GM23338 (cell line): ENCODE measurements at regions not wholly inside any gene's neighbourhood (a gene's known extent, or its start where the extent isn't known, plus 50 kb on each side); places are given as distances from the start of the nearest gene placed in this dataset.

Source experiments
- ATAC-seq: fragments of 200-7000 bp; cut with Tn5 transposase; 3 replicates; pipeline ENCODE4 v1.9.1; 2020
- DNase-seq: peaks from one replicate; pipeline ENCODE4 v3.0.0-alpha.2; 2015; ENCODE audit warnings: low spot score
- H2AFZ ChIP-seq: fragments of 200-600 bp; sonication (generic); 2 replicates; pipeline ENCODE4 v1.8.0; 2016; ENCODE audit warnings: antibody characterized with exemption, mild to moderate bottlenecking, moderate library complexity
- H3F3A ChIP-seq: fragments of 200-600 bp; sonication (generic); replicated peaks from 2 replicates; pipeline ENCODE4 v1.8.0; 2017; ENCODE audit warnings: antibody characterized with exemption, mixed run types, low read depth
- H3K27ac ChIP-seq: fragments of 200-600 bp; sonication (generic); 2 replicates; pipeline ENCODE4 v1.6.1; 2016; ENCODE audit warnings: low read depth
- H3K27me3 ChIP-seq: fragments of 200-600 bp; sonication (generic); 2 replicates; pipeline ENCODE4 v1.8.0; 2016; ENCODE audit warnings: mild to moderate bottlenecking, mixed run types, moderate library complexity; ENCODE audit not compliant: insufficient read depth
- H3K36me3 ChIP-seq: fragments of 200-600 bp; sonication (generic); 2 replicates; pipeline ENCODE4 v1.8.0; 2016; ENCODE audit warnings: mild to moderate bottlenecking; ENCODE audit not compliant: insufficient read depth
- H3K4me1 ChIP-seq: fragments of 200-600 bp; sonication (generic); 2 replicates; pipeline ENCODE4 v1.8.0; 2016; ENCODE audit warnings: mild to moderate bottlenecking, moderate library complexity; ENCODE audit not compliant: insufficient read depth
- H3K4me2 ChIP-seq: fragments of 200-600 bp; sonication (generic); 2 replicates; pipeline ENCODE4 v1.7.1; 2017; ENCODE audit warnings: mixed run types
- H3K4me3 ChIP-seq: fragments of 200-600 bp; sonication (generic); 2 replicates; pipeline ENCODE4 v1.6.1; 2016; ENCODE audit warnings: mixed run types
- H3K79me2 ChIP-seq: fragments of 200-600 bp; sonication (generic); replicated peaks from 2 replicates; pipeline ENCODE4 v1.8.0; 2017; ENCODE audit warnings: mild to moderate bottlenecking; ENCODE audit not compliant: insufficient read depth
- H3K9me2 ChIP-seq: fragments of 200-600 bp; sonication (generic); 2 replicates; pipeline ENCODE4 v1.8.0; 2017; ENCODE audit not compliant: insufficient read depth
- H4K20me1 ChIP-seq: fragments of 200-600 bp; sonication (generic); replicated peaks from 2 replicates; pipeline ENCODE4 v1.8.0; 2017; ENCODE audit warnings: mild to moderate bottlenecking; ENCODE audit not compliant: insufficient read depth
- H3K27ac Mint-ChIP-seq: 2 replicates; pipeline ENCODE4 v1.8.0; 2020; ENCODE audit warnings: inconsistent platforms, mild to moderate bottlenecking, moderate library complexity, mixed read lengths
- H3K27me3 Mint-ChIP-seq: 3 replicates; pipeline ENCODE4 v1.8.0; 2022; ENCODE audit warnings: low read depth, mild to moderate bottlenecking, moderate library complexity, mixed read lengths, inconsistent platforms; ENCODE audit not compliant: insufficient read depth, poor library complexity
- H3K36me3 Mint-ChIP-seq: 3 replicates; pipeline ENCODE4 v1.8.0; 2021; ENCODE audit warnings: low read depth, mild to moderate bottlenecking, inconsistent platforms, moderate library complexity, mixed read lengths
- H3K4me1 Mint-ChIP-seq: 3 replicates; pipeline ENCODE4 v1.8.0; 2020; ENCODE audit warnings: mild to moderate bottlenecking, inconsistent platforms, mixed read lengths
- H3K4me3 Mint-ChIP-seq: 3 replicates; pipeline ENCODE4 v1.8.0; 2021; ENCODE audit warnings: moderate library complexity, mild to moderate bottlenecking, inconsistent platforms, mixed read lengths
- H3K9me3 Mint-ChIP-seq: 3 replicates; pipeline ENCODE4 v1.8.0; 2020; ENCODE audit warnings: moderate library complexity, mild to moderate bottlenecking, inconsistent platforms, mixed read lengths
- CREB1 ChIP-seq: fragments of 250-450 bp; sonication (Bioruptor Pico); IDR thresholded peaks from 2 replicates; pipeline ENCODE4 v1.5.0; 2020; ENCODE audit warnings: low read depth, mild to moderate bottlenecking, moderate library complexity
- CTCF ChIP-seq, 2 experiments: fragments of 200-600 bp in 1 of 2; sonication (generic) in 1 of 2; conservative IDR thresholded peaks; 2 replicates each; pipeline versions ENCODE4 v1.5.1 to v1.6.1; 2016 to 2017; ENCODE audit warnings: antibody characterized with exemption in 2 of 2, low read depth in 2 of 2, mild to moderate bottlenecking in 2 of 2, moderate library complexity in 1 of 2
- ETS1 ChIP-seq: IDR thresholded peaks from 2 replicates; pipeline ENCODE4 v1.6.1; 2016; ENCODE audit warnings: antibody characterized with exemption
- EZH2 ChIP-seq: fragments of 200-600 bp; sonication (generic); IDR thresholded peaks from one replicate; pipeline ENCODE4 v1.8.0; 2017; ENCODE audit warnings: antibody characterized with exemption, mild to moderate bottlenecking, low read depth; ENCODE audit not compliant: unreplicated experiment
- EZH2phosphoT487 ChIP-seq: fragments of 200-600 bp; sonication (generic); IDR thresholded peaks from one replicate; pipeline ENCODE4 v1.8.1; 2018; ENCODE audit warnings: antibody characterized with exemption; ENCODE audit not compliant: unreplicated experiment
- JUNB ChIP-seq: IDR thresholded peaks from one replicate; pipeline ENCODE4 v1.6.1; 2016; ENCODE audit warnings: antibody characterized with exemption; ENCODE audit not compliant: unreplicated experiment
- NANOG ChIP-seq: IDR thresholded peaks from 2 replicates; pipeline ENCODE4 v1.6.1; 2016; ENCODE audit warnings: antibody characterized with exemption, borderline replicate concordance
- POLR2AphosphoS5 ChIP-seq: IDR thresholded peaks from 2 replicates; pipeline ENCODE4 v1.6.1; 2016; ENCODE audit warnings: antibody characterized with exemption, low read depth
- REST ChIP-seq: IDR thresholded peaks from one replicate; pipeline ENCODE4 v1.6.1; 2018; ENCODE audit warnings: antibody characterized with exemption; ENCODE audit not compliant: unreplicated experiment
- STAT1 ChIP-seq: IDR thresholded peaks from one replicate; pipeline ENCODE4 v1.6.1; 2016; ENCODE audit warnings: antibody characterized with exemption; ENCODE audit not compliant: unreplicated experiment
- ZNF114 ChIP-seq: fragments of 250-450 bp; sonication (Bioruptor Pico); IDR thresholded peaks from 2 replicates; pipeline ENCODE4 v1.5.0; 2020; ENCODE audit warnings: mild to moderate bottlenecking, moderate library complexity
- ZNF331 ChIP-seq: fragments of 250-450 bp; sonication (Bioruptor Pico); IDR thresholded peaks from 2 replicates; pipeline ENCODE4 v1.5.0; 2020; ENCODE audit warnings: low read depth, mild to moderate bottlenecking, moderate library complexity
- ZNF462 ChIP-seq: fragments of 250-450 bp; sonication (Bioruptor Pico); IDR thresholded peaks from 2 replicates; pipeline ENCODE4 v1.5.0; 2020; ENCODE audit warnings: mild to moderate bottlenecking, moderate library complexity

- no peak for TF ChIP-seq ETS1
- TF ChIP-seq POLR2AphosphoS5, result no peak
- no peak for TF ChIP-seq EZH2
- TF ChIP-seq REST, result no peak
- TF ChIP-seq ZNF114 (CRISPR knock-in tag), result no peak
- no peak for TF ChIP-seq ZNF331 (CRISPR knock-in tag)
- no peak for TF ChIP-seq NANOG
- TF ChIP-seq EZH2phosphoT487, result no peak
- no peak for TF ChIP-seq CREB1 (CRISPR knock-in tag)
- TF ChIP-seq ZNF462 (CRISPR knock-in tag), result no peak
- no peak for TF ChIP-seq CTCF (conservative IDR thresholded peaks at IDR 0.05; ENCODE audit: low read depth in 2 of 2)
- TF ChIP-seq JUNB, result no peak
- TF ChIP-seq STAT1, result no peak
- Histone ChIP-seq H3K9me2 (no peaks in the 10 kb centered on the region), H3K4me1 (no peaks in the 10 kb centered on the region), H4K20me1 (no peaks in the 10 kb centered on the region), H3K4me3 (no peak overlapping the region), H3K27me3 (no peaks in the 10 kb centered on the region), H3K27ac (no peak overlapping the region), H3K36me3 (no peaks in the 10 kb centered on the region), H3F3A (no peaks in the 10 kb centered on the region), H2AFZ (no peak overlapping the region; the same call in 1 of the 2 replicates), H3K4me2 (no peak overlapping the region), H3K79me2 (no peaks in the 10 kb centered on the region)
- Mint-ChIP-seq H3K36me3 (no peaks in the 10 kb centered on the region), H3K9me3 (no peaks in the 10 kb centered on the region), H3K27ac (no peak overlapping the region), H3K27me3 (no peaks in the 10 kb centered on the region), H3K4me3 (no peak overlapping the region), H3K4me1 (peaks cover 2% of the 10 kb centered on the region; the same call in 2 of the 3 replicates)
- ATAC-seq (peak; percentile 50; the same call in 2 of the 3 replicates), DNase-seq (peak; percentile 21)
These were observed 422.1 kb downstream of the PLPP3 start for GRCh38 chr1:56156971-56157876.
